Retinal pigment epithelial cell (primary cell): ENCODE measurements at regions not wholly inside any gene's neighbourhood (a gene's known extent, or its start where the extent isn't known, plus 50 kb on each side); places are given as distances from the start of the nearest gene placed in this dataset.
A peak's percentile ranks its signal among the peaks of the same experiment; 100 is the strongest.

Experiments
- DNase-seq: peaks from one replicate; pipeline ENCODE4 v3.0.0-alpha.2; 2010; ENCODE audit warnings: low read depth
- H3K4me3 ChIP-seq: 2 replicates; pipeline ENCODE4 v1.5.1; 2011; ENCODE audit warnings: mild to moderate bottlenecking, low read length, control low read depth, moderate library complexity
- CTCF ChIP-seq: conservative IDR thresholded peaks from 2 replicates; pipeline ENCODE4 v1.5.1; 2011; ENCODE audit warnings: low read depth, low read length, control low read depth, inconsistent platforms

- no peak for TF ChIP-seq CTCF
- no peak for DNase-seq
- no peak overlapping the region for H3K4me3 ChIP-seq
Observed at GRCh38 chr3:83934192-83935021, 1024.4 kb upstream of the CADM2 start.

DNA sequence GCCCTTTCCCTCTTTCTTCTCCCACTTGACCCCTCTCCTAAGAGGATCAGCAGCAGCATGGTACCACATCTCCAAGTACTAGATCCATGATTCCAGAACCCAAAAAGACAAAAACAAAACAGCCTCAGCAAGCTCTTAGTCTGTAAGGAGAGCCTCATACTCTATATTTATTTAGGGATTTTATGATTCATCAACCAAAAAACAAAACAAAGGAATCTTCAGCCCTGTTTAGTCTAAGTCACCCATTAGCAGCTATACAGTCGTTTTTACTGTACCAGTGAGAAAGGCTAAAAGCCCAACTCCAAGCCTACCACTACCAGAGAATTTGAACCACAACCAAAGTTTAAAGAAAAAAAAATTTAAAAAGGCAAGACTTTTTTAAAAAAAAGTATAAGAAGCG, 1020.3 kb upstream of the CADM2 start:
- no peak for DNase-seq
- TF ChIP-seq CTCF: no peak
- no peak overlapping the region for H3K4me3 ChIP-seq

- no peak overlapping the region for H3K4me3 ChIP-seq
Observed at GRCh38 chr3:83941990-83942745, 1016.6 kb upstream of the CADM2 start.

GRCh38 chr3:83946049-83946448, 1012.7 kb upstream of the CADM2 start:
- no peak for DNase-seq
- no peak for TF ChIP-seq CTCF

More at GRCh38 chr3:83941990-83942745, 1016.6 kb upstream of the CADM2 start:
- DNase-seq: no peak
- TF ChIP-seq CTCF: no peak

GRCh38 chr3:83946554-83946953, 1012.2 kb upstream of the CADM2 start:
- H3K4me3 ChIP-seq: no peak overlapping the region
- no peak for DNase-seq
- TF ChIP-seq CTCF: peak; percentile 49

More at GRCh38 chr3:83946049-83946448, 1012.7 kb upstream of the CADM2 start:
- H3K4me3 ChIP-seq: no peak overlapping the region

DNA sequence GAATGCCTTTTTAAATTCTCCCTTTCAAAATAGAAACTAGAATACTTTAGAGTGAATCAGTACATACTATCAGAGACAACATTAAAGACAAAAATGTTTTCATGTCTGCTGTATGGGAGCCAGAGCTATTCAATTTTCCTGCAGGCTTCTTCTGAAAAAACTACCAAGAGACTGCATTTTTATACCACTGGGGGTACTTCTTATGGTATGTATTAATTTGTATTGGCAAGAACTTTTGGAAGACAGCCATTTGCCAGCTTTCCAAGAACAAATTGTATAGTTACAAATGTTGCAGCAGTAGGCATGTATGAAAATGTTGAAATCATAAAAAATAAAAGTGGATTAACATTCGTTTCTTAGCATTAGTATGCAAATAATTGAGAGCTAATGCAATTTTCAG, 1010.0 kb upstream of the CADM2 start:
- H3K4me3 ChIP-seq: no peak overlapping the region
- TF ChIP-seq CTCF: no peak
- no peak for DNase-seq
